Astrocyte of the cerebellum (primary cell): ENCODE measurements at regions not wholly inside any gene's neighbourhood (a gene's known extent, or its start where the extent isn't known, plus 50 kb on each side); places are given as distances from the start of the nearest gene placed in this dataset.

Source experiments
- DNase-seq: peaks from one replicate; pipeline ENCODE4 v3.0.0-alpha.2; 2011; ENCODE audit warnings: low read depth
- H3K4me3 ChIP-seq: 2 replicates; pipeline ENCODE4 v1.5.1; 2011; ENCODE audit warnings: mild to moderate bottlenecking, low read depth, low read length, moderate library complexity
- CTCF ChIP-seq: IDR thresholded peaks from 2 replicates; pipeline ENCODE4 v1.5.1; 2012; ENCODE audit warnings: low read length, low read depth, moderate library complexity, mild to moderate bottlenecking; ENCODE audit errors: missing control alignments
- in situ Hi-C: cut with HindIII; loops from 2 replicates; pipeline ENCODE4 v1.10.0; 2017; ENCODE audit warnings: low sequenced_read_pairs

DNA sequence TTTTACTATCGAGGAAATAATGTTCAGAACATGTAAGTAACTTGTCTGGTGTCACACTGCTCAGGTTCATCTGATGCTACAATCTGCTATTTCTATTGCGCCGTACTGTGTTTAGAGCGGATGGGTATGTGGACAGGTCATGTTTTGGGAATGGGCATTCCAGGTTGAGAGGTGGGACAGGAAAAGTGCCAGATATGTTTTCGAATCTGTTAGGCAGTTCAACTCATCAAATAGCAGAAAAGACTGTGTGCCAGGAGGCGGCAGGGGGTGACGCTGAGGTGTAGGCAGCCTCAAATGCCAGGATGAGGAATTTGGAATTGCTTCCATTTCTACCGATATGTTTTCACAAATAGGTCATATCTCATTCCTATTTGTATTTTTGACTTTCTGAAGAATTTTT lies 123.8 kb downstream of the HRH4 start:
- in situ Hi-C loops: no loop called here
- no peak for DNase-seq
- H3K4me3 ChIP-seq: no peak overlapping the region
- TF ChIP-seq CTCF: no peak

GRCh38 chr18:24584813-24585212 lies 124.4 kb downstream of the HRH4 start:
- in situ Hi-C loops: loop anchor here (5.0 kb wide), 1 partner anchor 77 kb away; no protein-coding TSS in a partner anchor
- H3K4me3 ChIP-seq: no peak overlapping the region
- no peak for TF ChIP-seq CTCF
- DNase-seq: no peak

GRCh38 chr18:24585996-24586566 lies 125.6 kb downstream of the HRH4 start:
- DNase-seq: no peak
- in situ Hi-C loops: loop anchor here (5.0 kb wide), 1 partner anchor 76 kb away; no protein-coding TSS in a partner anchor
- no peak overlapping the region for H3K4me3 ChIP-seq
- TF ChIP-seq CTCF: no peak

- in situ Hi-C loops: loop anchor here (5.0 kb wide), 1 partner anchor 75 kb away; no protein-coding TSS in a partner anchor
- no peak overlapping the region for H3K4me3 ChIP-seq
- no peak for TF ChIP-seq CTCF
- no peak for DNase-seq
These were observed 126.4 kb downstream of the HRH4 start for GRCh38 chr18:24586662-24587360.

GRCh38 chr18:24588440-24588839 lies 128.0 kb downstream of the HRH4 start:
- no peak for DNase-seq
- in situ Hi-C loops: loop anchor here (5.0 kb wide), 1 partner anchor 74 kb away; no protein-coding TSS in a partner anchor
- no peak overlapping the region for H3K4me3 ChIP-seq
- no peak for TF ChIP-seq CTCF

DNA sequence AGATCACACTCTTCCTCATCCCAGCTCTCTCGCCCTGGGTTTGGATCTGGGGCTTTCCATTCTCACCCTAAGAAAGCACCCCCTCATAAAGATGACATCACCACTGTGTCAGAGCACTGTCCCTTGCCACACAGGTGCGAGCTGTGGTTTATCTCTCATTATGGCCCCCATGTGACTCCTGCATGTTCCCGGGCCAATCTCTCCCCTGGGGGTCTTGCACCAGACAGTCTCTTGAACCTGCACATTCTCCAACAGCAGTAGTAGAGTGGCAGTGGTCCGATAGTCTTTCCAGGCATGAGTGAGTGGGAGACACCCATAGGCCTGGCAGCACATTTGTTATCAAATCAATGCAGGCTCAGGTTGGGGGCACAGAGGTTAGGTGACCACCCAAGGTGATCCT lies 130.5 kb downstream of the HRH4 start:
- TF ChIP-seq CTCF: no peak
- DNase-seq: no peak
- H3K4me3 ChIP-seq: no peak overlapping the region
- in situ Hi-C loops: no loop called here
